ENCODE measurements at regions not wholly inside any gene's neighbourhood (a gene's known extent, or its start where the extent isn't known, plus 50 kb on each side); places are given as distances from the start of the nearest gene placed in this dataset.
"Not testable (repeated sequence)": the region's sequence is repeated elsewhere in the genome, so short reads cannot be mapped to it uniquely, and the experiment has no call there.

DNA sequence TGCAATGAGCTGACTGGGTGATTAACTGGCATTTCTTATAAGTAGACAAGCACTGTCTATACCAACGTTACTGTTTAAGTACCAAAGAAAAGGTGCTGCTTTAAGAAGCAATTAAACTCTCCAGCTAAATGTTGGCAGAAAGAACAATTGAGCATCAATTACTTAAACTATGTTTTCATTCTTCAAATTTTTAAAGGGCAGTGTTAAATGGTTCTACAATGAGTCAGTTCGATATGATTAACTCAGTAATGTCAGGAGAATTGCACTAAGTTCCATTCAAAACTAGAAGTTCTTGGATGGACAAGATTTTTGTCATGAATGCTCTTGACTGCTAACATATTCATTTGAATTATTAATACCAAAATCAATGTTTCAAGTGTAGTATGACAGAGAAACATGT, 593.7 kb downstream of the DNAH5 start:
- Histone ChIP-seq H3K4me3 (no peak overlapping the region), H3K27me3 (no peaks in the 10 kb centered on the region), H3K9me3 (no peaks in the 10 kb centered on the region), H3K27ac (no peak overlapping the region), H3K4me1 (no peaks in the 10 kb centered on the region), H3K36me3 (no peaks in the 10 kb centered on the region)
- DNase-seq (no peak), ATAC-seq (ENCODE audit: low FRiP score in 2 of 2) (no peak)
- TF ChIP-seq POLR2A (IDR thresholded peaks at IDR 0.05): no peak
- 51 to 62% methylated on average over 2 of the region's 2 CpGs for WGBS, 2 donors

GRCh38 chr5:13348568-13348967, 595.9 kb downstream of the DNAH5 start:
- no peak for DNase-seq
- 72 to 85% methylated on average over 3 of the region's 3 CpGs for WGBS, 2 donors
- no peak for ATAC-seq (ENCODE audit: low FRiP score in 2 of 2)
- H3K4me1 ChIP-seq: no peaks in the 10 kb centered on the region
- no peak overlapping the region for H3K4me3 ChIP-seq
- no peak overlapping the region for H3K27ac ChIP-seq
- H3K27me3 ChIP-seq: no peaks in the 10 kb centered on the region
- no peaks in the 10 kb centered on the region for H3K36me3 ChIP-seq
- no peak for TF ChIP-seq EP300 (IDR thresholded peaks at IDR 0.05)
- TF ChIP-seq, protein P1, sequence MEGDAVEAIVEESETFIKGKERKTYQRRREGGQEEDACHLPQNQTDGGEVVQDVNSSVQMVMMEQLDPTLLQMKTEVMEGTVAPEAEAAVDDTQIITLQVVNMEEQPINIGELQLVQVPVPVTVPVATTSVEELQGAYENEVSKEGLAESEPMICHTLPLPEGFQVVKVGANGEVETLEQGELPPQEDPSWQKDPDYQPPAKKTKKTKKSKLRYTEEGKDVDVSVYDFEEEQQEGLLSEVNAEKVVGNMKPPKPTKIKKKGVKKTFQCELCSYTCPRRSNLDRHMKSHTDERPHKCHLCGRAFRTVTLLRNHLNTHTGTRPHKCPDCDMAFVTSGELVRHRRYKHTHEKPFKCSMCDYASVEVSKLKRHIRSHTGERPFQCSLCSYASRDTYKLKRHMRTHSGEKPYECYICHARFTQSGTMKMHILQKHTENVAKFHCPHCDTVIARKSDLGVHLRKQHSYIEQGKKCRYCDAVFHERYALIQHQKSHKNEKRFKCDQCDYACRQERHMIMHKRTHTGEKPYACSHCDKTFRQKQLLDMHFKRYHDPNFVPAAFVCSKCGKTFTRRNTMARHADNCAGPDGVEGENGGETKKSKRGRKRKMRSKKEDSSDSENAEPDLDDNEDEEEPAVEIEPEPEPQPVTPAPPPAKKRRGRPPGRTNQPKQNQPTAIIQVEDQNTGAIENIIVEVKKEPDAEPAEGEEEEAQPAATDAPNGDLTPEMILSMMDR (IDR thresholded peaks at IDR 0.05): no peak
- no peak for TF ChIP-seq POLR2AphosphoS5 (IDR thresholded peaks at IDR 0.05)
- TF ChIP-seq POLR2A (IDR thresholded peaks at IDR 0.05): no peak
- no peaks in the 10 kb centered on the region for H3K9me3 ChIP-seq

DNA sequence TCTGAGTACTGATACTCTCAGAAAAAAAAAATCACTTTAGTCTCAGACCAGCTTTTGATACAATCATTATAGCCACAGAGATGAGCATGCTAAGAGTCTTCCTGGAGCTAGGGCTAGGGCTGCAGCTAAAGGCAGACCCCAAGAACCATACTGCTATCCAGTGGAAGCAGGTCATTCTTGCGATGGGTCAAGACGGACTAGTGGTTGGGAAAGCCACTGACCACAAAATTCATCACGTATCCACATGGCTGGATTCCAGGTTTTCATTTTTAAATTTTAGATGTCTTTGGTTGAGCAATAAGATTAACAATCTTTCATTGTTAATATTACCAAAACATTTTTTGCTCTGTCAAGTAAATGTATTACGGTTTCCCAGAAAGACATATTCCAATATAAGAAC, 598.1 kb downstream of the DNAH5 start:
- no peak for ATAC-seq (ENCODE audit: low FRiP score in 2 of 2)
- DNase-seq: no peak
- Histone ChIP-seq H3K36me3 (no peaks in the 10 kb centered on the region), H3K4me3 (no peak overlapping the region), H3K9me3 (no peaks in the 10 kb centered on the region), H3K27me3 (no peaks in the 10 kb centered on the region), H3K4me1 (no peaks in the 10 kb centered on the region), H3K27ac (no peak overlapping the region)
- WGBS, 2 donors: 89 to 94% methylated on average over 4 of the region's 4 CpGs
- TF ChIP-seq EP300 (IDR thresholded peaks at IDR 0.05) (no peak), POLR2A (IDR thresholded peaks at IDR 0.05) (no peak), POLR2AphosphoS5 (IDR thresholded peaks at IDR 0.05) (no peak)
- TF ChIP-seq, protein P1 (IDR thresholded peaks at IDR 0.05): no peak

GRCh38 chr5:13339093-13339492, 605.4 kb downstream of the DNAH5 start:
- Histone ChIP-seq H3K4me1 (no peaks in the 10 kb centered on the region), H3K9me3 (no peaks in the 10 kb centered on the region), H3K36me3 (no peaks in the 10 kb centered on the region), H3K27ac (no peak overlapping the region), H3K4me3 (no peak overlapping the region), H3K27me3 (no peaks in the 10 kb centered on the region)
- TF ChIP-seq POLR2A (IDR thresholded peaks at IDR 0.05) (no peak), POLR2AphosphoS5 (IDR thresholded peaks at IDR 0.05) (no peak), EP300 (IDR thresholded peaks at IDR 0.05) (no peak)
- TF ChIP-seq, protein P1 (IDR thresholded peaks at IDR 0.05): no peak
- 29 to 44% methylated on average over 1 of the region's 1 CpG for WGBS, 2 donors
- ATAC-seq (ENCODE audit: low FRiP score in 2 of 2) (no peak), DNase-seq (no peak)

DNA sequence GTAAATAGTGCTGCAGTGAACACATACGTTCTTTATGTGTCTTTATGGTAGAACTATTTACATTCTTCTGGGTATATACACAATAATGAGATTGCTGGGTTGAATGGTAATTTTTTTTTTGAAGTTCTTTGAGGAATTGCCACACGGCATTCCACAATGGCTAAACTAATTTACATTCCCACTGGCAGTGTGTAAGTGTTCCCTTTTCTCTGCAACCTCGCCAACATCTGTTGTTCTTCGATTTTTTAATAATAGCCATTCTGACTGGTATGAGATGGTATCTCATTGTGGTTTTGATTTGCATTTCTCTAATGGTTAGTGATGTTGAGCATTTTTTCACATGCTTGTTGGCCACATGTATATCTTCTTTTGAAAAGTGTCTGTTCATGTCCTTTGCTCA, 609.5 kb downstream of the DNAH5 start:
- not testable (repeated sequence) for DNase-seq; H3K36me3 ChIP-seq; H3K4me3 ChIP-seq; ATAC-seq (ENCODE audit: low FRiP score in 2 of 2); H3K27me3 ChIP-seq; H3K4me1 ChIP-seq; H3K27ac ChIP-seq; H3K9me3 ChIP-seq
- WGBS, 2 donors: 73 to 88% methylated on average over 4 of the region's 4 CpGs

GRCh38 chr5:13331585-13331984, 612.9 kb downstream of the DNAH5 start:
- ATAC-seq (ENCODE audit: low FRiP score in 2 of 2) (no peak), DNase-seq (peak in 1 of 2 donors; percentile 41)
- 88 to 94% methylated on average over 2 to 6 of the region's 6 CpGs for WGBS, 2 donors
- no peaks in the 10 kb centered on the region for H3K36me3 ChIP-seq
- H3K27ac ChIP-seq: no peak overlapping the region
- H3K4me1 ChIP-seq: no peaks in the 10 kb centered on the region
- H3K9me3 ChIP-seq: no peaks in the 10 kb centered on the region
- H3K4me3 ChIP-seq: no peak overlapping the region
- TF ChIP-seq POLR2AphosphoS5 (IDR thresholded peaks at IDR 0.05) (no peak), EP300 (IDR thresholded peaks at IDR 0.05) (no peak), POLR2A (IDR thresholded peaks at IDR 0.05) (no peak)
- TF ChIP-seq, protein P1 (IDR thresholded peaks at IDR 0.05): no peak
- no peaks in the 10 kb centered on the region for H3K27me3 ChIP-seq

Data from upper lobe of left lung (tissue), 6 donors.